ENCODE measurements at regions not wholly inside any gene's neighbourhood (a gene's known extent, or its start where the extent isn't known, plus 50 kb on each side); places are given as distances from the start of the nearest gene placed in this dataset.

DNA sequence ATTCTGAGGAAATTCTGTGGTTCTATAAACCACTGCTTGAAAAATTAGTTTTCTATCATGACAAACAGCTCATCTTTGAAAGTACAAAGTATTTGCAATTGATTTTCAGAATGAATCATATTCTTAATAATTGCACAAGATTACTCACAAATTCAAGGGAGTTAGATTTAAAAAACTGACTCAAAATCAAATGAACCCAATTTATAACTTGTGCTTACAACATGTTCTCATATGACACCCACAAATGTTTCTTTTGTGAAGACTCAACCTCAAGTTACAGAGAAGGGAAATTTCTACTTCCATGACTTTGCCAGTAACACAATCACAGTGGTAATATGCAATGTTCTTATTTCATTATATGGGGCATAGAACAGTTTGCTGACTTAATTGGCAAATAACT lies 272.0 kb upstream of the ACTBL2 start:
- Histone ChIP-seq H3K36me3 (ENCODE audit: control insufficient read depth in 4 of 4, insufficient read depth in 3 of 4, low read depth in 1 of 4, low read length in 3 of 4) (no peaks in the 10 kb centered on the region), H3K27ac (ENCODE audit: low read depth in 1 of 2, low read length in 2 of 2) (no peak overlapping the region), H3K4me3 (ENCODE audit: low read depth in 1 of 3, low read length in 3 of 3) (no peak overlapping the region), H3K9ac (ENCODE audit: low read depth in 1 of 2, low read length in 2 of 2) (no peak overlapping the region), H3K9me3 (ENCODE audit: control insufficient read depth in 4 of 4, low read length in 3 of 4) (no peaks in the 10 kb centered on the region), H3K27me3 (ENCODE audit: control insufficient read depth in 4 of 4, insufficient read depth in 4 of 4, low read length in 3 of 4) (no peaks in the 10 kb centered on the region), H3K4me1 (ENCODE audit: control insufficient read depth in 4 of 4, insufficient read depth in 4 of 4, low read length in 3 of 4) (peaks cover 0 to 3% (median 0%) of the 10 kb centered on the region in 4 donors)
- TF ChIP-seq, protein P1, sequence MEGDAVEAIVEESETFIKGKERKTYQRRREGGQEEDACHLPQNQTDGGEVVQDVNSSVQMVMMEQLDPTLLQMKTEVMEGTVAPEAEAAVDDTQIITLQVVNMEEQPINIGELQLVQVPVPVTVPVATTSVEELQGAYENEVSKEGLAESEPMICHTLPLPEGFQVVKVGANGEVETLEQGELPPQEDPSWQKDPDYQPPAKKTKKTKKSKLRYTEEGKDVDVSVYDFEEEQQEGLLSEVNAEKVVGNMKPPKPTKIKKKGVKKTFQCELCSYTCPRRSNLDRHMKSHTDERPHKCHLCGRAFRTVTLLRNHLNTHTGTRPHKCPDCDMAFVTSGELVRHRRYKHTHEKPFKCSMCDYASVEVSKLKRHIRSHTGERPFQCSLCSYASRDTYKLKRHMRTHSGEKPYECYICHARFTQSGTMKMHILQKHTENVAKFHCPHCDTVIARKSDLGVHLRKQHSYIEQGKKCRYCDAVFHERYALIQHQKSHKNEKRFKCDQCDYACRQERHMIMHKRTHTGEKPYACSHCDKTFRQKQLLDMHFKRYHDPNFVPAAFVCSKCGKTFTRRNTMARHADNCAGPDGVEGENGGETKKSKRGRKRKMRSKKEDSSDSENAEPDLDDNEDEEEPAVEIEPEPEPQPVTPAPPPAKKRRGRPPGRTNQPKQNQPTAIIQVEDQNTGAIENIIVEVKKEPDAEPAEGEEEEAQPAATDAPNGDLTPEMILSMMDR (IDR thresholded peaks at IDR 0.05; ENCODE audit: low read depth, low read length, missing input control), result no peak
- TF ChIP-seq TAF1 (conservative IDR thresholded peaks at IDR 0.05) (no peak), FOXA2 (IDR thresholded peaks at IDR 0.05) (no peak), GABPA (IDR thresholded peaks at IDR 0.05 in 1 of 2, conservative IDR thresholded peaks at IDR 0.05 in 1 of 2) (no peak), RAD21 (IDR thresholded peaks at IDR 0.05) (no peak), JUND (IDR thresholded peaks at IDR 0.05) (no peak), HNF4A (conservative IDR thresholded peaks at IDR 0.05) (no peak), EGR1 (IDR thresholded peaks at IDR 0.05; ENCODE audit: low read depth in 2 of 2) (no peak), HNF4G (IDR thresholded peaks at IDR 0.05) (no peak), NR2F2 (IDR thresholded peaks at IDR 0.05) (no peak), YY1 (IDR thresholded peaks at IDR 0.05) (no peak)
- TF ChIP-seq, protein P2, sequence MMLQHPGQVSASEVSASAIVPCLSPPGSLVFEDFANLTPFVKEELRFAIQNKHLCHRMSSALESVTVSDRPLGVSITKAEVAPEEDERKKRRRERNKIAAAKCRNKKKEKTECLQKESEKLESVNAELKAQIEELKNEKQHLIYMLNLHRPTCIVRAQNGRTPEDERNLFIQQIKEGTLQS (IDR thresholded peaks at IDR 0.05), result no peak
- TF ChIP-seq, protein P3, sequence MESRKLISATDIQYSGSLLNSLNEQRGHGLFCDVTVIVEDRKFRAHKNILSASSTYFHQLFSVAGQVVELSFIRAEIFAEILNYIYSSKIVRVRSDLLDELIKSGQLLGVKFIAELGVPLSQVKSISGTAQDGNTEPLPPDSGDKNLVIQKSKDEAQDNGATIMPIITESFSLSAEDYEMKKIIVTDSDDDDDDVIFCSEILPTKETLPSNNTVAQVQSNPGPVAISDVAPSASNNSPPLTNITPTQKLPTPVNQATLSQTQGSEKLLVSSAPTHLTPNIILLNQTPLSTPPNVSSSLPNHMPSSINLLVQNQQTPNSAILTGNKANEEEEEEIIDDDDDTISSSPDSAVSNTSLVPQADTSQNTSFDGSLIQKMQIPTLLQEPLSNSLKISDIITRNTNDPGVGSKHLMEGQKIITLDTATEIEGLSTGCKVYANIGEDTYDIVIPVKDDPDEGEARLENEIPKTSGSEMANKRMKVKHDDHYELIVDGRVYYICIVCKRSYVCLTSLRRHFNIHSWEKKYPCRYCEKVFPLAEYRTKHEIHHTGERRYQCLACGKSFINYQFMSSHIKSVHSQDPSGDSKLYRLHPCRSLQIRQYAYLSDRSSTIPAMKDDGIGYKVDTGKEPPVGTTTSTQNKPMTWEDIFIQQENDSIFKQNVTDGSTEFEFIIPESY (IDR thresholded peaks at IDR 0.05), result no peak
- TF ChIP-seq, protein P4, sequence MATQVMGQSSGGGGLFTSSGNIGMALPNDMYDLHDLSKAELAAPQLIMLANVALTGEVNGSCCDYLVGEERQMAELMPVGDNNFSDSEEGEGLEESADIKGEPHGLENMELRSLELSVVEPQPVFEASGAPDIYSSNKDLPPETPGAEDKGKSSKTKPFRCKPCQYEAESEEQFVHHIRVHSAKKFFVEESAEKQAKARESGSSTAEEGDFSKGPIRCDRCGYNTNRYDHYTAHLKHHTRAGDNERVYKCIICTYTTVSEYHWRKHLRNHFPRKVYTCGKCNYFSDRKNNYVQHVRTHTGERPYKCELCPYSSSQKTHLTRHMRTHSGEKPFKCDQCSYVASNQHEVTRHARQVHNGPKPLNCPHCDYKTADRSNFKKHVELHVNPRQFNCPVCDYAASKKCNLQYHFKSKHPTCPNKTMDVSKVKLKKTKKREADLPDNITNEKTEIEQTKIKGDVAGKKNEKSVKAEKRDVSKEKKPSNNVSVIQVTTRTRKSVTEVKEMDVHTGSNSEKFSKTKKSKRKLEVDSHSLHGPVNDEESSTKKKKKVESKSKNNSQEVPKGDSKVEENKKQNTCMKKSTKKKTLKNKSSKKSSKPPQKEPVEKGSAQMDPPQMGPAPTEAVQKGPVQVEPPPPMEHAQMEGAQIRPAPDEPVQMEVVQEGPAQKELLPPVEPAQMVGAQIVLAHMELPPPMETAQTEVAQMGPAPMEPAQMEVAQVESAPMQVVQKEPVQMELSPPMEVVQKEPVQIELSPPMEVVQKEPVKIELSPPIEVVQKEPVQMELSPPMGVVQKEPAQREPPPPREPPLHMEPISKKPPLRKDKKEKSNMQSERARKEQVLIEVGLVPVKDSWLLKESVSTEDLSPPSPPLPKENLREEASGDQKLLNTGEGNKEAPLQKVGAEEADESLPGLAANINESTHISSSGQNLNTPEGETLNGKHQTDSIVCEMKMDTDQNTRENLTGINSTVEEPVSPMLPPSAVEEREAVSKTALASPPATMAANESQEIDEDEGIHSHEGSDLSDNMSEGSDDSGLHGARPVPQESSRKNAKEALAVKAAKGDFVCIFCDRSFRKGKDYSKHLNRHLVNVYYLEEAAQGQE (IDR thresholded peaks at IDR 0.05), result no peak
- TF ChIP-seq, protein P5, sequence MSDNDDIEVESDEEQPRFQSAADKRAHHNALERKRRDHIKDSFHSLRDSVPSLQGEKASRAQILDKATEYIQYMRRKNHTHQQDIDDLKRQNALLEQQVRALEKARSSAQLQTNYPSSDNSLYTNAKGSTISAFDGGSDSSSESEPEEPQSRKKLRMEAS (IDR thresholded peaks at IDR 0.05), result no peak
- no peak for DNase-seq (ENCODE audit: low spot score)

DNA sequence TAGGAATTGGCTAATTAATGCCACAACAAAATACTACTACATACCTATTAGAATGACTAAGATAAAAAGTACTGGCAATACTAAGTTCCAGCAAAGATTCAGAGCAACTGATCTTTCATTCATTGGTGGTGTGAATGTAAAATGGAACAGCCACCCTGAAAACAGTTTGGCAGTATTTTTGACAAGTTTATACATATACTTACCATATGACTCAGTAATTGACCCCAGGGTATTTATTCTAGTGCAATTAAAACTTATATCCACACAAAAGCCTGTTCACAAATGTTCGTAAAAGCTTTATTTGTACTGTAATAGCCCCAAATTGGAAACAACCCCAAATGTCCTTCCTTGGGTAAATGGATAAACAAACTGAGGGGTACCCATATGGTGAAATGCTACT lies 270.8 kb upstream of the ACTBL2 start:
- no peaks in the 10 kb centered on the region for H3K9me3 ChIP-seq (ENCODE audit: control insufficient read depth in 4 of 4, low read length in 3 of 4)
- no peaks in the 10 kb centered on the region for H3K27me3 ChIP-seq (ENCODE audit: control insufficient read depth in 4 of 4, insufficient read depth in 4 of 4, low read length in 3 of 4)
- H3K4me1 ChIP-seq (ENCODE audit: control insufficient read depth in 4 of 4, insufficient read depth in 4 of 4, low read length in 3 of 4), result peaks cover 0 to 3% (median 0%) of the 10 kb centered on the region in 4 donors
- 90% methylated on average over 1 of the region's 1 CpG for WGBS
- no peak overlapping the region for H3K4me3 ChIP-seq (ENCODE audit: low read depth in 1 of 3, low read length in 3 of 3)
- H3K36me3 ChIP-seq (ENCODE audit: control insufficient read depth in 4 of 4, insufficient read depth in 3 of 4, low read depth in 1 of 4, low read length in 3 of 4), result no peaks in the 10 kb centered on the region
- no peak overlapping the region for H3K9ac ChIP-seq (ENCODE audit: low read depth in 1 of 2, low read length in 2 of 2)
- H3K27ac ChIP-seq (ENCODE audit: low read depth in 1 of 2, low read length in 2 of 2), result no peak overlapping the region
- no peak for DNase-seq (ENCODE audit: low spot score)
- no peak for TF ChIP-seq FOXA2 (IDR thresholded peaks at IDR 0.05)
- TF ChIP-seq, protein P3 (IDR thresholded peaks at IDR 0.05), result no peak
- TF ChIP-seq, protein P5 (IDR thresholded peaks at IDR 0.05), result no peak
- no peak for TF ChIP-seq SP1 (IDR thresholded peaks at IDR 0.05)
- TF ChIP-seq JUND (IDR thresholded peaks at IDR 0.05), result no peak
- TF ChIP-seq RXRA (IDR thresholded peaks at IDR 0.05), result no peak
- TF ChIP-seq RAD21 (IDR thresholded peaks at IDR 0.05), result no peak
- TF ChIP-seq TAF1 (conservative IDR thresholded peaks at IDR 0.05), result no peak
- TF ChIP-seq, protein P4 (IDR thresholded peaks at IDR 0.05), result no peak
- no peak for TF ChIP-seq YY1 (IDR thresholded peaks at IDR 0.05)
- no peak for TF ChIP-seq NR2F2 (IDR thresholded peaks at IDR 0.05)
- TF ChIP-seq FOXA1 (IDR thresholded peaks at IDR 0.05), result no peak

All from liver (tissue), 8 donors.